PC-3 (cell line): ENCODE measurements at regions not wholly inside any gene's neighbourhood (a gene's known extent, or its start where the extent isn't known, plus 50 kb on each side); places are given as distances from the start of the nearest gene placed in this dataset.

ENCODE experiments used
- ATAC-seq: fragments of 200-7000 bp; cut with Tn5 transposase; 2 replicates; pipeline ENCODE4 v1.9.1; 2020; ENCODE audit warnings: mild to moderate bottlenecking, moderate library complexity
- BruUV-seq: library from RNA; stranded (reverse); fragments of 400-500 nt; replicated peaks from 2 replicates; lab custom pipeline; 2021; lab: Mats Ljungman, UMichigan
- CTCF ChIA-PET: fragments of 300-600 bp; sonication (Branson Sonifier 250); formaldehyde crosslinking; loops from one replicate; lab custom pipeline; 2022; ENCODE audit warnings: antibody characterized with exemption; lab: Charles Lee
- POLR2A ChIA-PET: fragments of 300-600 bp; sonication (Branson Sonifier 250); formaldehyde crosslinking; loops from one replicate; lab custom pipeline; 2022; ENCODE audit warnings: antibody characterized with exemption; ENCODE audit not compliant: unreplicated experiment; lab: Charles Lee
- DNase-seq: peaks from one replicate; pipeline ENCODE4 v3.0.0-alpha.2; 2015
- H2AFZ ChIP-seq: fragments of 300-600 bp; sonication (generic); 2 replicates; pipeline ENCODE4 v1.6.0; 2016; ENCODE audit warnings: antibody characterized with exemption, low read length
- H3F3A ChIP-seq: fragments of 300-600 bp; sonication (generic); one replicate; pipeline ENCODE4 v1.6.0; 2017; ENCODE audit warnings: antibody characterized with exemption, low read length, control low read depth, mild to moderate bottlenecking; ENCODE audit not compliant: unreplicated experiment
- H3K27ac ChIP-seq: fragments of 300-600 bp; sonication (generic); 2 replicates; pipeline ENCODE4 v1.5.1; 2016; ENCODE audit warnings: mild to moderate bottlenecking, low read length
- H3K27me3 ChIP-seq: fragments of 300-600 bp; sonication (generic); 2 replicates; pipeline ENCODE4 v1.6.1; 2016; ENCODE audit warnings: low read length, mixed read lengths
- H3K36me3 ChIP-seq: fragments of 300-600 bp; sonication (generic); 2 replicates; pipeline ENCODE4 v1.6.1; 2016; ENCODE audit warnings: low read depth, mixed run types, low read length, mixed read lengths
- H3K4me1 ChIP-seq: fragments of 300-600 bp; sonication (generic); 2 replicates; pipeline ENCODE4 v1.5.1; 2016; ENCODE audit warnings: low read length; ENCODE audit not compliant: insufficient read depth
- H3K4me2 ChIP-seq: fragments of 300-600 bp; sonication (generic); 2 replicates; pipeline ENCODE4 v1.6.0; 2016; ENCODE audit warnings: low read length
- H3K4me3 ChIP-seq: fragments of 300-600 bp; sonication (generic); 2 replicates; pipeline ENCODE4 v1.5.1; 2016; ENCODE audit warnings: mild to moderate bottlenecking, low read length, mixed read lengths
- H3K79me2 ChIP-seq: fragments of 300-600 bp; sonication (generic); 2 replicates; pipeline ENCODE4 v1.6.1; 2017; ENCODE audit warnings: low read length, mixed read lengths
- H3K9ac ChIP-seq: fragments of 300-600 bp; sonication (generic); 2 replicates; pipeline ENCODE4 v1.6.0; 2016; ENCODE audit warnings: mild to moderate bottlenecking, low read length
- H3K9me2 ChIP-seq: fragments of 300-600 bp; sonication (generic); replicated peaks from 2 replicates; pipeline ENCODE4 v1.6.1; 2016; ENCODE audit warnings: mixed run types, low read length, mixed read lengths
- H3K9me3 ChIP-seq: fragments of 300-600 bp; sonication (generic); 2 replicates; pipeline ENCODE4 v1.6.1; 2016; ENCODE audit warnings: low read length, mixed read lengths
- H4K20me1 ChIP-seq: fragments of 300-600 bp; sonication (generic); 2 replicates; pipeline ENCODE4 v1.6.1; 2016; ENCODE audit warnings: low read length, mixed read lengths
- EZH2 ChIP-seq: fragments of 300-600 bp; sonication (generic); IDR thresholded peaks from one replicate; pipeline ENCODE4 v1.6.1; 2017; ENCODE audit warnings: antibody characterized with exemption, mild to moderate bottlenecking, low read length; ENCODE audit not compliant: unreplicated experiment
- EZH2phosphoT487 ChIP-seq: fragments of 300-600 bp; sonication (generic); IDR thresholded peaks from 2 replicates; pipeline ENCODE4 v1.6.1; 2018; ENCODE audit warnings: mild to moderate bottlenecking, antibody characterized with exemption, low read length, borderline replicate concordance
- intact Hi-C: fragments of 100-400 bp; cut with micrococcal nuclease; formaldehyde crosslinking; loops from 2 replicates; pipeline ENCODE4 v1.9.0; 2023
- TF ChIP-seq, protein P1 (sequence below): fragments of 300-600 bp; sonication (generic); conservative IDR thresholded peaks from 2 replicates; pipeline ENCODE4 v1.5.1; 2017; ENCODE audit warnings: antibody characterized with exemption, low read depth, mild to moderate bottlenecking, low read length

DNA sequence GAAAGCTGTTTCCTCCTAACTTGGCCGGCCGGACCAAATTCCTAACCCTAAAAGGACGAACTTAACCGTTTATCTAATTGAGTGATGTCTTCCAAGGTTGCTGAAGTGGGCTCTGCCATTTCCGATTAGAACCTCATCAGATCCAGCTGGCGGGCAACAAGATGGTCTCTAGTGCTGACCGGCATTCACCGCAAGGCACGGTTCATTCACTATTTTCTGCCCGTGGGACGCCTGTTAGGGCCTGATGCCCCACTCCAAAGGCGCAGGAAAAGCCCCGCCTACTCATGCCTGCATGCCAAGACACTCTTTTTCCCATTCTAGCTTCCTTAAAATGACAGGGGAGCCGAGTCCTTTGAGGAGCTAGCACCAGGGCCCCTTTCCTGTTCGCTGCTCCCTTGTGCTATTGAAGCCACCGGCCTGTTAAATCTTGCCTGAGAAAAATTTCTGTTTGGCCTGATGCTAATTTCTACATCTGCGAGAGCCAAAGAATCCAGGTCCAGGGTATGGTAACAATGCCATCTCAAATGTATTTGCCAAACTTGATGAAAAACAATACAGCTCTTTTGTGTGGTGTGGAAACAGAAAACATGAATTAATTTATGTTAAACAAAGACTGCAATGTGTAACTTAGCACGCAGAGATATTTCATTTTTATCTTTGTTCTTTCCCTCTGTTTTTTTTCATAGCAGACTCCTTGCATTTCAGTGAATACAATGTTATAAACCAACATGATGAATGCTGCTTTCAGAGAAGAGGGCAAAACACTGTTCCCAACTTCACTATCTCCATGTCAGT lies 1071.2 kb upstream of the USP15 start:
- no peaks in the 10 kb centered on the region for H3K36me3 ChIP-seq
- POLR2A ChIA-PET: no interaction called here
- DNase-seq: no peak
- H3K9me3 ChIP-seq: no peaks in the 10 kb centered on the region
- H3K9ac ChIP-seq: no peak overlapping the region
- ATAC-seq: no peak
- intact Hi-C loops: no loop called here
- CTCF ChIA-PET: no interaction called here
- H3K79me2 ChIP-seq: no peaks in the 10 kb centered on the region
- H3K4me2 ChIP-seq: no peak overlapping the region
- no peaks in the 10 kb centered on the region for H4K20me1 ChIP-seq
- no peak overlapping the region for H2AFZ ChIP-seq
- BruUV-seq: no TSS peak
- H3K27ac ChIP-seq: no peak overlapping the region
- no peaks in the 10 kb centered on the region for H3F3A ChIP-seq
- H3K4me1 ChIP-seq: no peaks in the 10 kb centered on the region
- H3K4me3 ChIP-seq: no peak overlapping the region
- no peak for TF ChIP-seq EZH2
- TF ChIP-seq, protein P1, sequence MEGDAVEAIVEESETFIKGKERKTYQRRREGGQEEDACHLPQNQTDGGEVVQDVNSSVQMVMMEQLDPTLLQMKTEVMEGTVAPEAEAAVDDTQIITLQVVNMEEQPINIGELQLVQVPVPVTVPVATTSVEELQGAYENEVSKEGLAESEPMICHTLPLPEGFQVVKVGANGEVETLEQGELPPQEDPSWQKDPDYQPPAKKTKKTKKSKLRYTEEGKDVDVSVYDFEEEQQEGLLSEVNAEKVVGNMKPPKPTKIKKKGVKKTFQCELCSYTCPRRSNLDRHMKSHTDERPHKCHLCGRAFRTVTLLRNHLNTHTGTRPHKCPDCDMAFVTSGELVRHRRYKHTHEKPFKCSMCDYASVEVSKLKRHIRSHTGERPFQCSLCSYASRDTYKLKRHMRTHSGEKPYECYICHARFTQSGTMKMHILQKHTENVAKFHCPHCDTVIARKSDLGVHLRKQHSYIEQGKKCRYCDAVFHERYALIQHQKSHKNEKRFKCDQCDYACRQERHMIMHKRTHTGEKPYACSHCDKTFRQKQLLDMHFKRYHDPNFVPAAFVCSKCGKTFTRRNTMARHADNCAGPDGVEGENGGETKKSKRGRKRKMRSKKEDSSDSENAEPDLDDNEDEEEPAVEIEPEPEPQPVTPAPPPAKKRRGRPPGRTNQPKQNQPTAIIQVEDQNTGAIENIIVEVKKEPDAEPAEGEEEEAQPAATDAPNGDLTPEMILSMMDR: no peak
- TF ChIP-seq EZH2phosphoT487: no peak
- no peaks in the 10 kb centered on the region for H3K27me3 ChIP-seq
- no peaks in the 10 kb centered on the region for H3K9me2 ChIP-seq

DNA sequence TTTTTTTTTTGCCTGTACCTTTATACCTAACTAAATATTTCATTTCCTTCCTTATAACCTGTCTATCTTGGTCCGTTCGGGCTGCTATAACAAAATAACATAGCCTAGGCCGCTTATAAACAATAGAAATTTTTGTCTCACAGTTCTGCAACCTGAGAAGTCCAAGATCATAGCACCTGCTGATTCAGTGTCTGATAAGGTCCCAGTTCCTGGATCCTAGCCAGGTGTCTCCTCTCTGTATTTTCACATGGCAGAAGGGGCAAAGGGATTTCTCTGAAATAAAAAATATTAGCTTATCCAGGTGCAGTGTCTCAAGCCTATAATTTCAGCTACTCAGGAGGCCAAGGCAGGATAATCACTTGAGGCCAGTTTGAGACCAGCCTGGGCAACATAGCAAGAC lies 1046.6 kb upstream of the USP15 start:
- Histone ChIP-seq H2AFZ (no peak overlapping the region), H3K36me3 (no peaks in the 10 kb centered on the region), H3K9me3 (no peaks in the 10 kb centered on the region), H3K79me2 (no peaks in the 10 kb centered on the region), H3K4me3 (no peak overlapping the region), H3K4me2 (no peak overlapping the region), H3K4me1 (no peaks in the 10 kb centered on the region), H4K20me1 (no peaks in the 10 kb centered on the region), H3K27me3 (no peaks in the 10 kb centered on the region), H3K27ac (no peak overlapping the region), H3K9ac (no peak overlapping the region), H3F3A (no peaks in the 10 kb centered on the region), H3K9me2 (no peaks in the 10 kb centered on the region)
- POLR2A ChIA-PET: interaction anchor here (0.6 kb wide), 1 partner anchor 37 kb away, joined by 4 read pairs; no protein-coding TSS in a partner anchor
- ATAC-seq (no peak), DNase-seq (peak; percentile 19)
- BruUV-seq: no TSS peak
- CTCF ChIA-PET: no interaction called here
- intact Hi-C loops: no loop called here
- TF ChIP-seq, protein P1: no peak
- TF ChIP-seq EZH2phosphoT487 (no peak), EZH2 (no peak)

DNA sequence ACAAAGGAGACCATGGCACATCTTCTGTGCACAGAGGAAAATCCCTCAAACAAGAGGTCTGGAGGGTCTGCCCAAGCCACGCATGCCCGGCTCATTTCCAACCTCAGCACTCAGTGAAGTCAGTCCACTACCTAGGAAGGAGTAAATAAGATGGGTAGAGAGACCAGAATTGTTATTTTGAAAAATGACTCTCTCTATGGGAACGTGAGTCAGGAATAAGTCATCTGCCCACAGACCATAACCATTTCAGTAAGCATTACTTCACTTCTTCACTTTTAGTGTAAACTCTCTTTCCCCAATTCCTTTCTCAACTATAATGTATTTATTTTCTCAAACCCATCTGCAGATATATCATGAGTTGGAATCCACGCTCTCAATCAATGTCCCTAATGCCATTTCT lies 1039.9 kb upstream of the USP15 start:
- no peaks in the 10 kb centered on the region; the same call in 1 of the 2 replicates for H3K4me1 ChIP-seq
- H3K79me2 ChIP-seq: no peaks in the 10 kb centered on the region
- TF ChIP-seq, protein P1: no peak
- TF ChIP-seq EZH2: no peak
- TF ChIP-seq EZH2phosphoT487: no peak
- POLR2A ChIA-PET: no interaction called here
- ATAC-seq (peak; percentile 90), DNase-seq (peak; percentile 68)
- H4K20me1 ChIP-seq: no peaks in the 10 kb centered on the region
- no peak overlapping the region for H3K9ac ChIP-seq
- intact Hi-C loops: no loop called here
- H3K36me3 ChIP-seq: no peaks in the 10 kb centered on the region
- no TSS peak for BruUV-seq
- no peak overlapping the region for H2AFZ ChIP-seq
- no peaks in the 10 kb centered on the region for H3F3A ChIP-seq
- no peak overlapping the region for H3K27ac ChIP-seq
- no peaks in the 10 kb centered on the region for H3K9me3 ChIP-seq
- H3K9me2 ChIP-seq: no peaks in the 10 kb centered on the region
- H3K4me3 ChIP-seq: no peak overlapping the region
- CTCF ChIA-PET: no interaction called here
- no peak overlapping the region for H3K4me2 ChIP-seq
- no peaks in the 10 kb centered on the region for H3K27me3 ChIP-seq
